NCI-H748 treated with DMSO at 0.1 percent for 48 hours (cell line): ENCODE measurements at regions not wholly inside any gene's neighbourhood (a gene's known extent, or its start where the extent isn't known, plus 50 kb on each side); places are given as distances from the start of the nearest gene placed in this dataset.

Experiments
- DNase-seq: peaks from one replicate; lab custom pipeline; 2025; lab: John Stamatoyannopoulos, UW

DNA sequence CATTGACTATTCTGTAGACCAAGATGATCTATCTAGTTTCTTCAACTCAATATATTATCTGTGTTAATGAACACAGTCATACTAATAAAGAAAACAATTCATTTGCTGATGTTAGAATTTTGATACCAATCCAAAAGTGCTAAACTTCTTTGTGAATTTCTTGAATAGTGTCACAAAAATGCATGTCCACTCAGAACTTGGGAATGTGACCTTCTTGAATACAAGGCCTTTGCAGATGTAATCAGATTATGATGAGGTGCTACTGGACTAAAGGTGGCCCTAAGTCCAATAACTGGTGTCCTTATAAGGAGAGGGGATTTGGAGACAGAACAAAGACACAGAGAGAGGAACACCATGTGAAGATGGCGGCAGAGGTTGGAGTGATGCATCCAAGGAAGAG is 305.8 kb upstream of the ZP4 start:
- no peak for DNase-seq

DNA sequence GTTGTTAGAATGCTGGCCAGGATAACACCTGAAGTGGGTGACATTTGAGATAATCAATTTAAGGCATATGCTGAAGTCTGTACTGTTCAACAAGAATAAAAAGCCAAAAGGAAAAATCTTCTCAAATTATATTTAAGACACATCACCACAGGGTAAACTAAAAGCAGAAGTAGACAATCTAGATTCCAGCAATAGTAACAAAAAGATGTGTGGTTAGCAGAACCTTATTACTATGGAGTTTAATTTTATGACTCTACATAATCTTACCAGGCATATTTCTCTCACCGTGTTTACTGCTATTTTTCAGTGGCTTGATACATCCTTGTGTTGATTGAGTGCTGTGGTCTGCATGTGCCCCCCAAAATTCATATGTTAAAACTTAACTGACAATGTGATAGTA is 300.4 kb upstream of the ZP4 start:
- DNase-seq: no peak

GRCh38 chr1:238187575-238187949 is 296.8 kb upstream of the ZP4 start:
- DNase-seq: no peak

GRCh38 chr1:238186887-238187574 is 296.3 kb upstream of the ZP4 start:
- no peak for DNase-seq

DNA sequence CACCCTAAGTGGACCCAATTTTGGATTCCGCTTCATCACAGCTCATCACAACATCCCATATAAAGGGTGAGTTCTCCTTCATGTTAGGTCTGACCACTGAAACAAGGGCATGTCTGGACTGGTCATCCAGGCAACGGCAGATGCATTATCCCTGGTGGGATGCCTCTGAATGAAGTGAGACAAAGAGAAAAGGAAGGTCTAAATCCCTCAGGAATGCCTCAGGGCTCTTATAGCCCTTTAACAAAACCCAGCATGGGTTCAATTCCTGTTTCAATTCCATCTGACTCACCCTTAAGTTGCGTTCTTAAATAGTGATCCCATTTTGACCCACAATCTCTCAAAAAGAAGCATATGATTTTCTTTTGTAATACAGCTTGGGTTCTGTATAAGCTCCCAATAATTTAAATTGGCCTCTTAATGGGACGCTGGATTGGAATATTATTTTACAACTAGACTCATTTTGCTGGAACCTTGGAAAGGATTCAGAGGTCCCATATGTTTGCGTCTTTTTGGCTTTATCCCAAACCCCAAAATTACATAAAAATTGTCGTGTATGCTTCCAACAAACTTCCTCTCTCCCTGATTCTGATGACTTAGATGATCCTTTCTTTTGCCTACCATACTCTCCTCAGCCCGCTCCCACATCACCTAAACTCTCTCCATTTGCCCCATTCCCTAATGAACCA is 287.4 kb upstream of the ZP4 start:
- no peak for DNase-seq

DNA sequence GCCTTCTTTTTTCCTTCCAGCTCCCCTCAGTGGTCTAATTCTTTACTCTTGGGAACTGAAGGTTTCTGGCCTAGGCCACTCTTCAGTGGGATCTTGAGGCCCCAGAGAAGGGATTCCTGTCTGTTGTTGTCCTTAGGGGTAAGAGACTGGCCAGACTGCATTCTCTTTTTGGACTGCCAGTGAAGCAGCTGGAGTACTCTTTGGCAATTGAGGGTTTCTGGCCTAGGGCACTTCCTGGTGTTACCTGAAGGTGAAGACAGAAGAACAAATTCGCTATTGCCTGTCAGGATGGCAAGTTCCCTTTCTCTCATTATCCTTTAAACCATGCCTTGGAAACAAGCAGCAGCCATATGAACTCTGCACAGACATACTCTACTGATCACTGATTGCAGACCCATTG is 286.6 kb upstream of the ZP4 start:
- DNase-seq: no peak

GRCh38 chr1:238176441-238176840 is 285.7 kb upstream of the ZP4 start:
- DNase-seq: no peak

GRCh38 chr1:238171985-238172384 is 281.3 kb upstream of the ZP4 start:
- DNase-seq: no peak

GRCh38 chr1:238161955-238162354 is 271.2 kb upstream of the ZP4 start:
- no peak for DNase-seq

DNA sequence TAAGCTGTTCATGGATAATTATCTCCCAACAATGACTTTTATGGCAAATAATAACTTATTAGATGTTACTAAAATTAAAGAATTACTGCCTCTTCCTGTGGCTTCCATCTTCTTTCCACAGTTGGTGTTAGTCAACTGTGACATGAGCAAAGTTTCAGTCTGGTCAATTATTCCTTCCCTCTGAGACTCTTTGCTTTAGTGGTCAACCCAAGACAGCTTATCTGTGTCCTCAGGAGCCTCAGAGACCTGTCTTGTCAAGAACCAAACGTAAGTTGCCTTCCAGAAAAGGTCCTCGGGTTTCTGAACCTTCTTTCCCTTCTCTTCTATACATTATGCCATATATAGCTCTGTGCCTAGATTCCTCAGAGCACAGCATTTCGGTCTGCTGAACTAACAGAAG is 263.2 kb upstream of the ZP4 start:
- DNase-seq: no peak

DNA sequence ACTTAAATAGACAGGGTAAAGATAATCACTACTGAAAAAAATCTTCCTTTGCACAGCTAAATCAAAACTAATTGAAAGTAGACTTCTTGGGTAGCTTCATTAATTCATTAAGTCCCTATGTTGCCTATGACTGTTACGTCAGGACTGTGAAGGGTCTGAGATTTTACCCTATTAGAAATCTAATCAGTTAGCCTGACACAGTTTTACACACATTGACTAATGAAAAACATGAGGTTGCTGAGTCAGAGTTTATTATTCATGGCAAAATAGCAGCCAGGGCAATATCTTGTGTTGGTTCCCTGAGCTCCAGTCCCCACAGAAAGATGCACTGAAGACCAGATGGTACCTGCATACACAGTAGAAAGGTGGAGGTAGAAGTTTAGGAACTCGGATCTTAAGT is 262.5 kb upstream of the ZP4 start:
- no peak for DNase-seq

GRCh38 chr1:238152119-238152518 is 261.4 kb upstream of the ZP4 start:
- no peak for DNase-seq

DNA sequence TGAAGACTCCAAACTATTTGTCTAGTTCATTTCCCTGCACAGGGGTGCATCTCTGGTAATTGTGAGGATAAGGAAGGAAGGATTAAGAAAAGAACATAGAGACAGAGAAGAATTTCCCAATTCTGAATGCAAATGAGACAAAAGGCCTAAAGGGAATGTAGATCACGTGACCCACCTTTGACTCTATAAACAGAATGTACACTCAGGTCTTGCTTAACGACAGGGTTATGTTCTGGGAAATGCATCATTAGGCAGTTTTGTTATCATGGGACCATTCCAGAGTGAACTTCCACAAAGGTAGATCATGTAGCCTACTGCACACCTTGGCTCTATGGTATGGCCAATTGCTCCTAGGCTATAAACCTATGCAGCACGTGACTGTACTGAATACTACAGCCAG is 252.3 kb upstream of the ZP4 start:
- no peak for DNase-seq

GRCh38 chr1:238141353-238141752 is 250.6 kb upstream of the ZP4 start:
- DNase-seq: no peak

GRCh38 chr1:238139713-238140112 is 249.0 kb upstream of the ZP4 start:
- no peak for DNase-seq

DNA sequence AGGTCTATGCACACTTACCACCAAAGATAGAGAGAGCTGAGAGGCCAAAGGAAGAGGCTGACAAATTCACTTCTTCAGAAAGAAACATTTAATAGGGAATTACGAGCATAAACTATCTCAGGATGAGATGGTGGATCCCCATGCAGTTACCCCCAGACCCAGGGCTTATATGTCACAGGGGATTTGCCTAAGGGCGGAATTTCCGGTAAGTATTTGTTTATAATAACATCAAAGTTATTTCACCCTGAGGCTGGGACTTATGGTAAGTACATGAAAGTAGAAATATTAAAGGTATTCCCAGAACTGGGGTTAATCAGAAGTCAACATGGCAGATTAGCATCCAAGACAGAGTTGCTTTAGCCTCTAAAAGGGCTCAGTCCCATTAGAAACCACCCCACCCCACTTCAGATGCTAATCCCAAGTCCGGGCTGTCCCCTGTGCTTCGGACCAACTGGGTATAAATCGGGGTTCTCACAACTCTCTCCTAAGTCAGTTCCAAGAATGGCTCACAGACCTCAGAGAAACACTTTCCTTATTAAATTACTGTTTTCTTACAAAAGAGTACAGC is 247.4 kb upstream of the ZP4 start:
- no peak for DNase-seq

DNA sequence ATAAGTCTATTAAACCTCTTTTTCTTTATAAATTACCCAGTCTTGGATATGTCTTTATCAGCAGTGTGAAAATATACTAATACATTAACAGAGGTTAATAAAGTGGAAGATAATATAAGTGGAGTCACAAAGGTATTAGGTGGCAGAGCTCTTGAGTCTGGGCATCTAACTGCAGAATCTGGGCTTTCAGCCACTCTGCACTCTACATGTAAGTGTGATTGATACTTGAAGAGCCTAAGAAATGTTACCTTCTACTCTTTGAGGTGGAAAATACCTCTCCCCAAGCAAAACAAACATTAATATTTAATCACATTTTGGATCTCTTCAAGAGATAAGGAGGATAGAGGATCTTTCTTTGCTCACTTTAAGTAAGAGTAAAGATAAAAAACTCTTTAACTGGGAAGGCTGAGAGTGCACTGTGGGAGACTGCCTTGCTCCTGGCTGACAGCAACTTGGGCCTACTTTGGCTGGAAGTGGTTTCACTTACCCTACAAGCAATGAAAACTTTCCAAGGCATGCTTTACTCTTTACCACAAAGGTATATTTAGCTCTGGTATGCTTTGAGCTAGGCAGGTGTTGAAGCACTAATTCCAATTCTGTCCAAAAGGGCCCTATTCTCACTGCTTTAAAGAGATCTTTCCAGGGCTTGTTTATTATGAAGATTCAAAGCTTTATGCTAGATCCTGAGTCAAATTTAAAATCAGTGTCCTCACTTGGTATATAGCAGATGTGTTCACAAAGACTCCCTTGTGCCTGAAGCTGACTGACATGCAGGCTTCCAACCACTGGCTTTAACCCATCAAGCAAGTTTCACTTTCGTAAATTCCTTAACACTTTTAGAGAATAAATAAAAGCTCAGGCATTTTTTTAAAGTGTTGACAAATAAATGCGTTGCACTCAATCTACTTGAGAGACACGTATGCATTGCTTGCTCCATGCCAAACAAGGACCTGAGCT is 245.3 kb upstream of the ZP4 start:
- no peak for DNase-seq

GRCh38 chr1:238129677-238130076 is 239.0 kb upstream of the ZP4 start:
- DNase-seq: no peak

- no peak for DNase-seq
Observed at GRCh38 chr1:238123201-238123600, 232.5 kb upstream of the ZP4 start.

DNA sequence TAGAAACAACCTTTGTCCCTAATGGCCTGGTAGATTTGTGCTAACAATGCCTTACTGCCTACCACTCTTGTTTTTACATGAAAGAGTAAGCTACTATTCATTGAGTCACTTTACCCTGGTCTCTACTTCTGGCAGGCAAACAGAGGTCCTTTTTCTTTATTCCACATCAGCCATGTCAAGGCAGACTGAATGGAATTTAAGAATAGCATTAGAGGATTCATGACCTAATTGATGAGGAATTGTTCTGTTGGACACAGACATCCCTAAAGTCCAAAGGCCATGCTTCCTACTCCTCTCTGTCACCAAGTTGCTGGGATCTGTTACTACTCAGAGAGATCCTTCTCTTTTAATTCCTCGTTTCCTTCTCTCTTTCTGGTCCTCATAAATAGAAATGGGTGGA is 229.1 kb upstream of the ZP4 start:
- no peak for DNase-seq

DNA sequence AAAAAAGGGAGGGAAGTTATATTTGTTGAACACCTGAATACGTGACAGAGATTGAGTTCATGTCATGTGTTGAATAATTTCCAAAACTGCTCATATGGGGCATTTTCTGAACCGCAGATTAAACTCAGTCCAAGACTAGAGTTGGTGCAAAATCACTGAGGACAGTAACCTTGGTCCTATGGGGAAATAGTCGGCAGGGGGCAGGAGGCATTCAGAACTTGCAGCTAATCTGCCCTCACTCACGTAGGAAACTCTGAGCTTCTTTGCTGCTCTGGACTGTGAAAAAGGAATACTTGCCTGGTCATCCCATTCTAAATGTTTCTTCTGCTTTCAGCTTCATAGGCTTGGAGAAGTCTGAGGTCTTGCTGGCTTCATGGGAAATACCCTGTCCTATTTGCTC is 228.3 kb upstream of the ZP4 start:
- DNase-seq: no peak

DNA sequence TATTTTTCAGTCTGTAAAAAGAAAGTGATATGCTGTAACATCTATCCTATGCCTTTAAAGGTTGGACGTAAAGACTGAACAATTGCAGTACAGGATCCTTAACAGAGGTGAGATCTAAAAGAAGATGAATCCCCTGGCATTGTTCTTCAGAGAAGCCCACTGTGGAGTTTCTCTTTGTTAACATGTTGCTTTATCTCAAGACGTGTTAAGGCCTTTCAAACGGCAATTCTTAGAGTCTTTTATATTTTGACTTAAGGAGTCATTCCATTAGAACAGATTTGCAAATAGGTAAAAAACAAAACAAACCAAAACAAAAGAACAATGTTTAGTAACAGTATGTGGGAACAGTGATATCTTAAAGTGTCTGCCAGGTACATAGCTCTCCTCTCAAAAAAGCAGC is 225.1 kb upstream of the ZP4 start:
- no peak for DNase-seq
